NCI-H460 (cell line): ENCODE measurements at regions not wholly inside any gene's neighbourhood (a gene's known extent, or its start where the extent isn't known, plus 50 kb on each side); places are given as distances from the start of the nearest gene placed in this dataset.
"Not testable (repeated sequence)": the region's sequence is repeated elsewhere in the genome, so short reads cannot be mapped to it uniquely, and the experiment has no call there.

Source experiments
- DNase-seq: peaks from one replicate; pipeline ENCODE4 v3.0.0-alpha.2; 2016; ENCODE audit warnings: low read depth; ENCODE audit errors: extremely low read depth
- small RNA-seq, 2 experiments: library from RNA; depleted of rRNA; stranded (forward); fragments of <200 nt; gene quantifications; one replicate each; pipeline ENCODE3, GENCODE V24; 2014

GRCh38 chr13:61500176-61500575 is 84.5 kb upstream of the PCDH20 start:
- no peak for DNase-seq

GRCh38 chr13:61495648-61496047 is 80.0 kb upstream of the PCDH20 start:
- DNase-seq = no peak

GRCh38 chr13:61493556-61493955 is 77.9 kb upstream of the PCDH20 start:
- not testable (repeated sequence) for DNase-seq

- no peak for DNase-seq
Measured at GRCh38 chr13:61486496-61486895, 70.8 kb upstream of the PCDH20 start.

- DNase-seq = no peak
Measured at GRCh38 chr13:61485128-61485765, 69.6 kb upstream of the PCDH20 start.

- DNase-seq = no peak
Measured at GRCh38 chr13:61477619-61478018, 62.0 kb upstream of the PCDH20 start.

- no peak for DNase-seq
Measured at GRCh38 chr13:61470786-61471185, 55.1 kb upstream of the PCDH20 start.

GRCh38 chr13:61466280-61466679 is 50.6 kb upstream of the PCDH20 start:
- no peak for DNase-seq

Small RNA genes lying in the stretch of these regions (small RNA-seq; reads per million reads assigned to genes)
- 0 reads per million in 2 experiments for gene AL353765.1
- gene AL356102.1 = 0 reads per million in 2 experiments
- 0 reads per million in 2 experiments for gene MIR4704
- gene MIR548X2 = 0 reads per million in 2 experiments
- 0 reads per million in 2 experiments for gene RNU6-81P
